GM12873 (cell line): ENCODE measurements at regions not wholly inside any gene's neighbourhood (a gene's known extent, or its start where the extent isn't known, plus 50 kb on each side); places are given as distances from the start of the nearest gene placed in this dataset.

Source experiments
- CTCF ChIP-seq: IDR thresholded peaks from 2 replicates; pipeline ENCODE4 v1.5.1; 2012; ENCODE audit warnings: low read depth, mild to moderate bottlenecking, moderate library complexity, low read length, control low read depth; ENCODE audit not compliant: insufficient read depth; ENCODE audit errors: missing control alignments

- TF ChIP-seq CTCF = no peak
Observed at GRCh38 chr6:78427386-78427785, 440.0 kb upstream of the IRAK1BP1 start.

- TF ChIP-seq CTCF = no peak
Observed at GRCh38 chr6:78430521-78430920, 436.8 kb upstream of the IRAK1BP1 start.

- no peak for TF ChIP-seq CTCF
Observed at GRCh38 chr6:78435671-78436070, 431.7 kb upstream of the IRAK1BP1 start.

- peak; percentile 16 for TF ChIP-seq CTCF
Observed at GRCh38 chr6:78436335-78436734, 431.0 kb upstream of the IRAK1BP1 start.

GRCh38 chr6:78438135-78438534 lies 429.2 kb upstream of the IRAK1BP1 start:
- no peak for TF ChIP-seq CTCF

GRCh38 chr6:78460711-78461110 lies 406.6 kb upstream of the IRAK1BP1 start:
- no peak for TF ChIP-seq CTCF

GRCh38 chr6:78462728-78463127 lies 404.6 kb upstream of the IRAK1BP1 start:
- TF ChIP-seq CTCF = no peak
